RCC 7860 (cell line): ENCODE measurements at regions not wholly inside any gene's neighbourhood (a gene's known extent, or its start where the extent isn't known, plus 50 kb on each side); places are given as distances from the start of the nearest gene placed in this dataset.

Experiments used
- DNase-seq: peaks from one replicate; pipeline ENCODE4 v3.0.0-alpha.2; 2015; ENCODE audit warnings: low spot score
- FAIRE-seq: peaks from 2 replicates; lab custom pipeline; 2012; peaks lifted over from hg19 to GRCh38; lab: Jason Lieb, UNC

DNA sequence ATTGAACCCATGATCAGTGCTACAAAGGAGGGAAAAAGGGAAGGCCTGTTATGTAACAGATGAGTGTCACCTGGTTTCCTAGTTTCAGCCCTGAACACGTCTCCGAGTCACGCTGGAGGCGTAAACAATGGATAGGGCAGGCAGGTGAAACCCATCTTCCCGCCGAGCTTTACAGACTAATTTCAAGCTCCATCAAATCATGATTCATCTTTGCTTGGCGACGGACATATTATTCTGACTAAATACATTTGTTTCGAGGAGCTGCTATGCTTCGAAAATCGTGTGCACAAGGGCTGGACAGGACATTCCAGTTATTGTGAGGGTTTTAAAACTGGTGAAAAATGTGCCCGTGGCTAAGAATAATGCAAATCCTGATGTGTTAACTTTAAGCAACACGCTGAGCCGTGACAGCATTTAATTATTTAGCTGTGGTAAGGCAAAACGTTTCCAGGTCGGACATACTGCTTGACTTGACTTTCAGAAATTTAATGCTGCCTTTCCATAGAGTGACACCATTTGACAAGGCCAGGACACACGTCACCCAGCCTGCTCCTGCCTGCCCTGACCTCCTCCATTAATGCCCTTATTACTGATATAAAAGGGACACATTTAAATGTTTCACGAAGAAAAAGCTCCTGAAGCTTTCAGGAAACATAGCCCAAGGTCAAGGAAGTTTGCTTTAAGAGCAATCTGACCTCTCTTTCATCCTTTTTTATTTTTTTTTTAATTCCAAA lies 1203.5 kb upstream of the TMEM132C start:
- DNase-seq (no peak), FAIRE-seq (no peak)

DNA sequence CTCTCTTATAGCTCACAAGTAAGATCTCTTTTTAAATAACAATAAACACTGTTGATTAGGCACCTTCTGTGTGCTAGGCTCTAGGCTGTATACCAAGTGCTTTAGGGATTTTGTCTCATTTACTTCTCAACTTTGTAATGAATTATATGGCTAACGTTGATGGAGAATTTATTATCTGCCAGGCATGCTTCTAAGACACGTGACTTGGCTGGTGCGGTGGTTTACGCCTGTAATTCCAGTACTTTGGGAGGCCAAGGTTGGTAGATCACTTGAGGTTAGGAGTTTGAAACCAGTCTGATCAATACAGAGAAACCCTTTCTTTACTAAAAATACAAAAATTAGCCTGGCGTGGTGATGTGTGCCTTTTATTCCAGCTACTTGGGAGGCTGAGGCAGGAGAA lies 1202.8 kb upstream of the TMEM132C start:
- FAIRE-seq = no peak
- DNase-seq = no peak

DNA sequence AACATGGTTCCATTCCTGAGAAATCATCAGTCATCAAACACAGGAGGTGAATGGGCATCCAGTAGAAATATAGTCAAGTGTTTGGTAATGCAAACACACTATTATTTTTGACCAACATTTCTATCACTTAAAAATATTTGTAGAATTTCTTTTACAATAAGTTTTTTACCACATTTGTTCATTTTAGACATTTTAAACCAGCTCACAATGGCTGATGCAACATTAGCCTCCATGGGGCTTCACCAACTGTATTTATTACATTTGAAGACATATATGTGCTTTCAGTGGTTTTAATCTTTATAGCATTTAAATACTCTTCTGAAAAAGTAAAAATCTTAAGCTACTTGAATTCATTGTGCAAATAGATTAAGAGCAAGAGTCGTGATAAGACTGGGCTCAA lies 1201.4 kb upstream of the TMEM132C start:
- no peak for FAIRE-seq
- no peak for DNase-seq

DNA sequence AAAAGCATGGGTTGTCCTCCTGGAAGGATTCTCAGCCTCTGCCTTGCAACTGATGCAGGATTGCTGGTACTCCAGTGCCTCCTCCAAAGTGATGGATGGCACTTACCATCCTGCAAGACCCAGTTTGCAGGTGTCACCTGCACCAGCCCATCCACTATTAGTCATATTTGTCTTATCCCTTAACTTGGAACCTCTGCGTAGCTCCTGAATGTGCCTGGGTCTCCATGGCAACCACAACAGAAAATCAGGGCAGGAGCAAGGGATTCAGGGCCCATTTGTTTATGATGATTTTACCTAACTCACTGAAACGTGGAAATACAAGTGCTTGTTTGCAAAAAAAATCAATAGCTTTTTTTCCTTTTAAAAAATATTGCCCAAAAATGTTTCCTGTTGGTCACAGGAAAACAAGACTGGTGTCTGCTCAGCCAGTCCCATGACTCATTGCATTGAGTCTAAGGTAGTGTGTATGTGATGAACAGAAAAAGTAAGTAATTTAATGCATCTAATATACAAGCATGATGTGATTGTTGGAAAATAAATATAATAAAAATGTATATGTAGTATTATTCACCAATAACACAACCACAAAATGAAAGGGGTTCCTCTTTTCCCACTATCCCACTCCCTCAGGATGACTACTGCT lies 1196.3 kb upstream of the TMEM132C start:
- no peak for FAIRE-seq
- DNase-seq = no peak

DNA sequence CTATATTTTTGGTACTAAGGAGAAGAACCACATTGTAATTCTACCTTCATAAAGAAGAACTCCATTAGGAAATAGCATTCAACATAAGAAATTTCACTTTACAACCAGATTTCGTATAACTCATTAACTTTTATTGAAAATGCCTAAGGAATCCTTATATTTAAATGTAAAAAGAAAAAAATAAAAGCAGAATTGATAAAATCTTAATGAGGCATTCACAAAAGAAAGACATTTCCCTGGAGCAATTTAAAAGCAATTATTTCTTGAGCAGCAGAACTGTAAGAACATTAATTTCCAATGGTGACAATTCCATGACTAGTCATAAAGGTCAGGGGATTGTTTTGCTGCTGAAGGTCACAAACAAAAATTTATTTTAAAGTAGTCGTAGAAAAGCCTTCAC lies 1192.8 kb upstream of the TMEM132C start:
- DNase-seq = no peak
- FAIRE-seq = no peak

DNA sequence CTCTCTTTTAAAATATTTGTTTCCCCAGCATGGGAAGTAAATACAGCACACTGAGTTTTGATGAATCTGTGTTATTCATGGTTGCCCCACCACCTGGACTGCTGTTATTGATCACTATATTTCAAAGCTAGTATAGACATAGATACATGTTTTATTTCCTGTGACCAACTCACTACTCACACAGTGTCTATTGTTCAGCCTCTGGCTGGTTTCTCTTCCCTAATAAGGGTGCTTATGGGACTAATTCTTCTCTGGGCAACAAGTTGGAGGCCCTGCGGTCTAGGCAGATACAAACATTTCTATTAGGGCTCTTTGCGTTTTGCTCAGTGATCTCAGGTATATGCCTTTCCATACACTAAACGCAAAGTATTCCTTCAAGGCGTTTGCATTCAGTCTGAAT lies 1191.0 kb upstream of the TMEM132C start:
- FAIRE-seq = no peak
- no peak for DNase-seq

DNA sequence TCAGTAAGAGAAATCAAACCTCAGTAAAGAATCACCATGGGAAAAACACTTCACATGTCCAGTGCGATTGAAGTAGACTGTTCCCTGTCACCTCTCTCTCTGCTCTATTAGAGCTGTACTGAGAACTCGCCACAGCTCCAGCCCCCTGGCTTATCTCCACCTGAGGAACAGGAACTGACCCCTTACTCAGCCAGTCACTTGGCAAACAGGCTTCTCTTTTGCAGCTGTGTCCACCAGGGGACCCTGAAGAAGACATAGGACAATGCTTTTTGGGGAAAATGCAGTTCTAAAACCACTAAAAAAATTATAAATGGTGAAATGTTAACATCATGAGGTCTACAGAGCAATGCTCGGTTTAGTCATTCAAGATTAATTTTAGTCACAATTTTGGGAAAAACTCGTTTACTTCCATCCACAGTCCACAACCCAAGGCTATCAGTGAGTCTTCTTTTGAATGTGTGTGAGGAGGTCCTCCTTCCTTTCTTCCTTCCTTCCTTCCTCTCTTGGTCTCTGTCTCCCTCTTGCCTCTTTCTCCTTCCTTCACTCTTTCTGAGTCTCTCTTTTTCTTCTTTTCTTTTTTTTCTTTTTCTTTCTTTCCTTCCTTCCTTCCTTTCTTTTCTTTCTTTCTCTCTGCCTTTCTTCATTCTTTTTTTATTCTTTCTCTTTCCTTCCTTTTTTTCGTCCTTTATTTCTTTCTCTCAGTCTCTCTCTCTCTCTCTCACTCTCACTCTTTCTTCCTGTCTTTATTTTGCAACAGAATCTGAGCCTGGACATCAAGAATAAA lies 1189.5 kb upstream of the TMEM132C start:
- FAIRE-seq (no peak), DNase-seq (no peak)

DNA sequence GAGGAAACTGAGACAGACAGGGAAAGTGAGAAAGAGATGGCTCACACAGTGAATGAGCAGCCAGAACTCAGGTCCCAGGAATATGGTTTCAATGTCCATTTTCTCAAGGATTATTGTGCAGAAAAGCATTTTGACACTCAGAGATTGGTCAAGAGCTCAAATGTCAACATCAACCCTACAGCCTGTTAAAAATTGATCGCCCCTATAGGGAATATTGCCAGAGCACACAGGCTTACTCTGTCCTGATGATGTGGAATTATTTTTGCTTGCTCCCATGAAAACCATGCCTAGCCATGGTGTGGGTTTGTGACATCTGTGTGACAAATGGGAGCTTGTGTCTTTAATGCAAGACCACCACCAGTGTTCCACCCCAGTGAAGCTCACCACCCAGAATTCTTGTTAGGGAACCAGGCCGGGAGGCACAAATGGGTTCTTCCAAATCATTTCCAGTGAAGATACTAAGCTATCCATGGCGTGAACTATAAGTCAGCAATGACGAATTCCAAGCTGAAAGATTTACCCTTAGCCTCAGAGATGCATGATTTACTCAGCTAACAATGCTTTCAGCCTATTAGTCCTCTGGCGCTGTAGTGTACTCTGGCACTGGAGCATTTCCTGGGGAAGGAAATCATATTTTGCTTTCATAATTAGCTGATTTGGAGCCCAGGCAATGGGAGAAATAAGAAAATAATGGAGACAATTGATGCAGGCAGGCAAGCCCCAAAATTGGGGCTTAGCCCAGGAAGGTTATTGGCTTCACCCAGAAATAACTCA lies 1188.2 kb upstream of the TMEM132C start:
- DNase-seq (no peak), FAIRE-seq (no peak)

DNA sequence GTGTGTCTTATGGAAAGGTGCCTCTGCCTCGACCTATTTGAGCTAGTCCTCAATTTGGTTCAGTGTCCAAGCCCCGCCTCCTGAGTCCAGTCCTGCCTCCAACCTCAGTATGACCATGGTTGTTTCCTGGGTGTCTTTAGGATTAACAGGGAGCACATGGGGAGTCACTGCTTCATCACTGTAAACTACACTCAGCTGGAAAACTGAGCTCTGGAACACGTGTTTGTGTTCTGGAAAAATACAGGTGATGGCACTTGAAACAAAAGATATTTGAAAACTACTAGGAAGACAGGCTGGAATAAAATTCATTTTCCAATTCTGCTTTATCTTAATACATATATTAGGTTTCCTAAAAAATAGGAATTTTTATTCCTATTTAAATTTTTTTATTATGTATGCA lies 1187.3 kb upstream of the TMEM132C start:
- no peak for DNase-seq
- no peak for FAIRE-seq

DNA sequence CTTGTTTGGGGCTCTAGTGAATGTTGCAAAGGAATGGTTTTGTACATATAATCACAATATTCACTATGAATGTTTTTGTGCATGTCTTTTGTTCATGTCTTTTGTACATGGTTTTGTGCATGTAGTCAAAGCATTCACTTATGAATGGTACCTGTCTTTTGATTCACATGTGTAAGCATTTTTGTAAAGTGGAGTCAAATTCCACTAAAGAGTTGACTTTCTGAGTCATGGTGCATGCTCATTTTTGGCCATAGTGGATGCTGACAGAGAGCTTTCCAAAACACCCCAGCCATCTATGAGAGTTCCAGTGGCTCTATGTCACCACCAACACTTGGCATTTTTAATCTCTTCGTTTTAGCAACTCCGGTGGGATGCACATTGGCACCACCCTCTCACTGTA lies 1185.9 kb upstream of the TMEM132C start:
- no peak for DNase-seq
- FAIRE-seq = no peak

DNA sequence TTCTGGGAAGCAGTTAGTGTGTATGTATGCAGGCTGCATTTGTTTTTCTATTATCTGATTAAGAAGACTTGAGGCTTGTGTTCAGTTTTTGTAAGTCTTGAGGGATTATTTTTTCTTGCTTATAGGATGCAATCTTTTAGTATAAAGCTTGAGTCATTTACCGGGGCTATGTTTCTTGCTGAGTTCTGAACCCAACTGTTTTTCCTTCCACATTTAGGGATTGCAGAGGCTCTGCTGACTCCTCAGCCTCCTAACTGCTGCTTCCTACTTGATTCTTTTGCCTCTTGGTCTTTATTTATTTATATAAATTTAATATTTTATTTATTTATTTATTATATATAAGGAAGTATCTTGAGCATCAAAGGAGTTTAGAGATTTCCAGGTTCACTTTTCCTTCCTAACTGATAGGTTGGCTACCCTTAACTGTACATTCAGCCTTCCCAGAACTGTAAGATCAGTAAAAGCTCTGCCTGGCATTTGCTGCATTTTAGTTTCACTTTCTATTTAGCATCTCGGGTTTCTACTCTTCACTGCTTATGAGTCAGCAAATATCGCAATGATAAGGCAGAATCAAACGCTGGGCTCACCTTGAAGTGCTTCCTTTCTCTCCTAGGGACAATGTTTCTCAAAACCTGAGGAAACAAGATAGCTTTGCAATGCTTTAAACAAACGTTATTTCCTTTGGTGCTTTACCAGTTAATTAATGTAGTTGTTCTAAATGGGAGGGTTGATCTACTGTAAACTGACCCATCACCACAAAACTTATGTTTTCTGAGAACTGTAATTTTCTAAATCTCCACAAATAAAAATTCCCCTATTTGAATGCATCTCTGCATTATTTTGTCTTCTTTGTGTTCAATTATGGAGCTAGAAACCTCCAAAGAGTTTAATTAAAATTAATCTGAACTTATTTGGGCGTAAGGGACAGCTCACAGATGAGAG lies 1183.7 kb upstream of the TMEM132C start:
- DNase-seq = peak; percentile 85
- peak; percentile 88 for FAIRE-seq

DNA sequence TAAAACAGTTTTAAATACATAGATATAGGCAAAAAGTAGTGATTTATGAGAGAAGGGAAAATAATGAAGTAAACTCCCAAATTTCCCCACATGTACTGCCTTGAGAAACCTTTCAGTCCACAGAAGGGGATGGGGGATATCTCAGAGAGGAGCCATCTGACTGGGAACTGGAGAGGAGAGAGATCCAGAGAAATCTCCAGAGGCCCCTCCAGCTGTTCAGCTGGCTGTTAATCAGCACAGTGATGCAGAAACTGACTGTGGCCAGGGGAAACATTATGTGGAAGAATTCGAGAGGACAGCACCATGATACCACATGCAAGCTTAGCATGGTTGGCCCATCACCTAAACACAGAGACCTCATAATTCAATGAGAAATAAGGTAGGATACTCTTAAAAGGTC lies 1165.9 kb upstream of the TMEM132C start:
- DNase-seq = no peak
- FAIRE-seq = no peak

DNA sequence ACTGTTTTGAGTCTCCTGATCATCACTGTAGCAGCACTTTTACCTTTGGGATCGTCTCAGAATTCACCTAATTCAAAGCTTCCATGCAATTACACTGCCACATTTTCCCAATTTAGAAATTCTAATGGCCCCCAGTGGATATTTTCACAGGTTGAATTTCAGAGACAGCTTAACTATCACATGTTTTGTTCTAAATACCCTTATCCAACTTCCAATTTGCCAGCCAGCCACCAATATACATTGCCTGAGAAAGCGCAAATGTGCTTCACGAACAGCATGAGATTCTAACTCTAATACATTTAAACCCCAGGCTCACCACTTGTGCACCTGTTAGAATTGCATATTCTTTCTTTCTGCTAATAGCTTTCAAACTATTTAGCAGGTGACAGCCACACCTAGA lies 1160.9 kb upstream of the TMEM132C start:
- no peak for DNase-seq
- no peak for FAIRE-seq

DNA sequence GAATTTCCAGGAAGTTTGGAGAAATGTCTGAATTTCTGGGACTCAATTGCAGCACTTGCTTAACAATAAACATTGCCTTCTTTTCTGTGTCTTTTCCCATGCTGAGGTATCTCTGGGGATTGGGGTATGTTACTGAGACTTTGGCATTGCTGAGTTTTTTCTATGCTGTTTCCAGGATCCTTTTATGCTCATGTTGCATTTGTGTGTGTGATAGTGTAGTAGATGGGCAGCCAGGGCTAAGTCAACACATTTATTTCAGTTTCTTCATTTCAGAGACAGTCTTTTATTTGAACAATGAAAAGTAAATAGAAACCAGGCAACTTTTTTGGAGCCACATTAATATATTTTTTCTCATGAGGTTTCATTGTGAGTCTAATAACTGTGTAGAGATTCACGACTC lies 1160.3 kb upstream of the TMEM132C start:
- FAIRE-seq (no peak), DNase-seq (no peak)

DNA sequence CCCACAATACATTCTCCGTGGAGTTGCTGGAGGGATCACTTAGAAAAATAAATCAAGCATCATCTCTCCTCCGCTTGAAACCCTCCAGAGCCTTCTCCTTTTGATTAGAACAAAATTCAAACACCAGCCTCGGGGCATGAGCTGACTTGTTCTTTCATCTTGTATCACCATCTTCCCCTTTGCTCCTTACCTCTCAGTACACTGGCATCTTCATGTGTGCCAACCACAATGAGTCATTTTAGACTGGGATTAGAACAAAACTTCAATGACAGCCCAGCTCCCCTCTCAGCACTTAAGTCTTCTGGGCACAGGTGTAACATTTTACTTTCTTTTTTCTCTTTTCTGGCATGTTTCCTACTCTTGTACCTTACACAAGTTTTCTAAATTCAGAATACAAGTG lies 1159.2 kb upstream of the TMEM132C start:
- DNase-seq = peak; percentile 10
- no peak for FAIRE-seq

DNA sequence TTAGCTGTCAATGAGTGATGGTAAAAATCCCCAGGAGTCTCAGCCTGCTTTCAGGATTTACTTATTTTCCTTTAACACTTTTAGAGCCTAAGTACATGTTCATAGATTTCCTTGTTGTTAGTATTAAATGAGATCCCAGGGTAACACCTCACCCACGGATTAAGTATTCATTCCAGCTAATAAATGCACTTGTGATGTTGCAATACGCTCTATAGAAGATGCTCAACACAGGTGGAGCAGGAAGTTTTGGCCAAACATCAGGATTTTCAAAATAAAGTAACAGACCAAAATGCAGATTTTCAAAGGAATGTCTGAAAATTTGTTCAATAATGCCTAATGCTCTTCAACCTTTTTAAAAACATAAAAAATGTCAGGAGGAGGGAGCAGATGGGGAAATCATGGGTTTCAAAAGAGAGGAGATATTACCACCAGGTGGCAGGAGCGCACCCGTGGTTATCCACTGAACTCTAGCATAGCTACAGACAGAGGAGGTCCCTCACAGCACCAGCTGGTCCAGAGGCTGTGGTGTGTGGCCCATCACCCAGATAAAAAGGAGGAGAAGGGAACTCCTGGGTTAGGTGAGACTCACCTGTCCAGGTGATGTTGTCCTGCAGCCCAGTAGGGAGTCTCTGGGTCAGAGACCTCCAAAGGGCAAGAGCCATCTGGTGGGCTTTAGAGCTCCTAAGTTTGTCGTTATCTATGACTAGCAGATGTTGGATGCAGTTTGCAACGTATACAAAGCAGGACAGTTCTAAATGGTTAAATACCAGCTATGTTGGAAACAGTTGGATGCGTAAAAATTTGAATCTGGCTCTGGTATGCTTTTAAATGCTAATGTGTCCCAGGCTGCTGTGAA lies 1158.4 kb upstream of the TMEM132C start:
- DNase-seq = peak; percentile 38
- FAIRE-seq = no peak

DNA sequence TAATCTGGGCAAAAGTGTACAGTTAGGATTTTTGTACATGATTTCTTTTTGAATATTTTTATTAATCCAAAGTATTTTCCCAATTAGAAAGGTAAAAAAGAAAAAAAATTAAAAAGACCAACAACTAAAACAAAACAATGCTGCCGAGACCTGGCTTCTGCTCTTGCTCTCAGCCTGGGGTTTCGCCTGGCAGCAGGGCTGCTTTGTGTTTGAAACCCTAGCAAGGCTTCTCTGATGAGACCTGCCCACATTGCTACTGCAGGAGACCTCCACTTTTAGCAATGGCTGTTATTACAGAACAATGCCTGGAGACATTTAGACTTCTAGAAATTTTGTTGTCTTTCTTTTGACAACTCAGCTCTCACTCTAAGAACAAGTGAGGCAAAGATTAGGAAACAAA lies 1153.0 kb upstream of the TMEM132C start:
- FAIRE-seq (no peak), DNase-seq (no peak)

DNA sequence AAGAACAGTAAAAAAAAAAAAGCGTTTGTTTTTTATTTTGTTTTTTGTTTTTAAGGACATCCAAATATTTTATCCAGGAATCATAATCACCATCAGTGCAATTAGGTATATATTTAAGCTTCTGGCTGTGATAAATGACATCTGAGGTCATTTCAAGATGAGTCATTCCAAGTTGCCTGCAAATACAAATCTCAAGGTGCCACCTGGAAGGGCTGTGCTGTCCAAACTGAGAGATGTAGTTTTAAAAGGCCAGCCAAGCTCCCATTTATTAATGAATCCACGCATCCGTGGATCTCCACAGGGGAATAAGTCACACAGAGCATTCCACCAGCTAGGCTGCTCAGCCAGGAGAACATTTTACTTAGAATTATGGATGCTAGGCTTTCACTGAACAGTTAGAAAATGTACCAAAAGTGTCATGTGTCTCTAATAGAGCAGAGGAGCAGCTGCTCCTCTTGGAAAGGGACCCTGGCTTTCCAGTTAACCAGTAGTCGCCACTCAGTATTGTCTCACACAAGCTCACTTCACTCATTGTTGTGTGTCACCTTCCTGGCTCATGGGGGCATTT lies 1151.4 kb upstream of the TMEM132C start:
- FAIRE-seq = no peak
- no peak for DNase-seq

DNA sequence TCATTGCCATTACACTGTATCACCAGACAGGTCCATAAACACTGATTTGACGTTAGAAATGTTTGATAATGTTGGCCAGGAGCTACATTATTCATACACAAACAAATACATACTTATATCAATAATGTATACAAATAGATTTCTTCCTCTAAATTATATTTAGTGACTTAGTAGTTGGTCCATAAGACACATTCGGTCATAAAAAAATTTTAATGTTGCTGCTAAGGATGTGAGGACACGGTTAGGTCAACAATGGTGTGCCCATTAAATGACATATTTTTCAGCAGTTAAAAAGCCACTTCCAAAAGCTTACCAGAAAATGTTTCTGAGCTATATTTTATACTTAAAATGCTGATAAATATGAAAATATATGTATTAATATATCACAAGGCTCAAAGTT lies 1148.7 kb upstream of the TMEM132C start:
- no peak for FAIRE-seq
- DNase-seq = no peak
